AG10803 (cell line): ENCODE measurements at regions not wholly inside any gene's neighbourhood (a gene's known extent, or its start where the extent isn't known, plus 50 kb on each side); places are given as distances from the start of the nearest gene placed in this dataset.

Source experiments
- DNase-seq: peaks from one replicate; pipeline ENCODE4 v3.0.0; 2010; ENCODE audit warnings: low read depth
- H3K4me3 ChIP-seq: 2 replicates; pipeline ENCODE4 v1.5.1; 2011; ENCODE audit warnings: mild to moderate bottlenecking, low read length, control low read depth
- TF ChIP-seq, protein P1 (sequence below): conservative IDR thresholded peaks from 2 replicates; pipeline ENCODE4 v1.5.1; 2011; ENCODE audit warnings: mild to moderate bottlenecking, low read length, control low read depth, inconsistent platforms

GRCh38 chr2:120600786-120601185 is 134.9 kb upstream of the GLI2 start:
- no peak overlapping the region for H3K4me3 ChIP-seq
- TF ChIP-seq, protein P1, sequence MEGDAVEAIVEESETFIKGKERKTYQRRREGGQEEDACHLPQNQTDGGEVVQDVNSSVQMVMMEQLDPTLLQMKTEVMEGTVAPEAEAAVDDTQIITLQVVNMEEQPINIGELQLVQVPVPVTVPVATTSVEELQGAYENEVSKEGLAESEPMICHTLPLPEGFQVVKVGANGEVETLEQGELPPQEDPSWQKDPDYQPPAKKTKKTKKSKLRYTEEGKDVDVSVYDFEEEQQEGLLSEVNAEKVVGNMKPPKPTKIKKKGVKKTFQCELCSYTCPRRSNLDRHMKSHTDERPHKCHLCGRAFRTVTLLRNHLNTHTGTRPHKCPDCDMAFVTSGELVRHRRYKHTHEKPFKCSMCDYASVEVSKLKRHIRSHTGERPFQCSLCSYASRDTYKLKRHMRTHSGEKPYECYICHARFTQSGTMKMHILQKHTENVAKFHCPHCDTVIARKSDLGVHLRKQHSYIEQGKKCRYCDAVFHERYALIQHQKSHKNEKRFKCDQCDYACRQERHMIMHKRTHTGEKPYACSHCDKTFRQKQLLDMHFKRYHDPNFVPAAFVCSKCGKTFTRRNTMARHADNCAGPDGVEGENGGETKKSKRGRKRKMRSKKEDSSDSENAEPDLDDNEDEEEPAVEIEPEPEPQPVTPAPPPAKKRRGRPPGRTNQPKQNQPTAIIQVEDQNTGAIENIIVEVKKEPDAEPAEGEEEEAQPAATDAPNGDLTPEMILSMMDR: no peak
- DNase-seq: no peak

DNA sequence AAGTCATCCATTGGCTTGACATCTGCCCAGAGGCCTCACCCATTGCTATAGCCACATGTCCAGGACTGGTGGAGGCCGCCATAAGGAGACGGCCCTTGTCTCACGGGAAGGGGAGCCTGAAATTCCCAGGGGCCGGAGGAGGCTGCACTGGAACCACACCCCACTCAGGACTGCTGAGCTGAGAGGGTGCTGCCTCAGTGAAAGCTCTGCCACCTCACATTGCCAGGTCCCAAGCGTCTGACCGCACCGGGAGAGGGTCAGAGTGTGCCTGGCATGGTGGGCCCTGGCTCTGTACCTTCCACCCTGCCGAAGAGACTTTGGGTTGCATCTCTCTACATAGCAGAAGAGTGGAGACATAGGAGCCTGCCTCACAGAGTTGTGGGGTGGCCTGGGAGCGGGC is 134.1 kb upstream of the GLI2 start:
- H3K4me3 ChIP-seq: no peak overlapping the region
- DNase-seq: no peak
- TF ChIP-seq, protein P1: no peak

GRCh38 chr2:120602251-120602650 is 133.4 kb upstream of the GLI2 start:
- TF ChIP-seq, protein P1: no peak
- DNase-seq: peak; percentile 70
- H3K4me3 ChIP-seq: no peak overlapping the region

- no peak for DNase-seq
- TF ChIP-seq, protein P1: no peak
- no peak overlapping the region for H3K4me3 ChIP-seq
These were observed 130.9 kb upstream of the GLI2 start for GRCh38 chr2:120604767-120605166.

GRCh38 chr2:120605231-120605935 is 130.3 kb upstream of the GLI2 start:
- no peak for DNase-seq
- H3K4me3 ChIP-seq: no peak overlapping the region
- TF ChIP-seq, protein P1: no peak

DNA sequence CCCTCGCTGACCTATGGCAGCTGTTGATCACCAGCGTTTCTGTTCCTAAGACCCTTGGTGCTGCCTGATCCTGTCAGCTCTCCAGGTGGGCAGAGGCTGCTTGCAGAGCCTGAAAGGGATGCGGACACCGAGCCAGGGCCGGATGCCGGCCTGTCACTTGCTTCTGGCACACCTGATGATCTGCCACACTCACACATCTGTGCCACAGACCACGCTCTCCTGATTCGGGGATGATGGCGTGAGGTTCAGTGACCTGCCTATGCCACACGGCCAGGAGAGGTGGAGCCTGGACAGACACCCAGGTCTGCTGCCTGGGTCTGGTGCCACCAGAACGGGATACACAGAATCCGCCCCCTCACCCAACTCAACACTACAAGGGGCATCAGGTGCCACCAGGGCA is 129.4 kb upstream of the GLI2 start:
- H3K4me3 ChIP-seq: no peak overlapping the region
- DNase-seq: no peak
- TF ChIP-seq, protein P1: no peak

GRCh38 chr2:120606931-120607330 is 128.7 kb upstream of the GLI2 start:
- TF ChIP-seq, protein P1: no peak
- DNase-seq: peak; percentile 31
- no peak overlapping the region for H3K4me3 ChIP-seq
